HUES6 (cell line): ENCODE measurements at regions not wholly inside any gene's neighbourhood (a gene's known extent, or its start where the extent isn't known, plus 50 kb on each side); places are given as distances from the start of the nearest gene placed in this dataset.

ENCODE experiments used
- H3K27ac ChIP-seq: 2 replicates; pipeline ENCODE4 v1.7.0; 2013; ENCODE audit warnings: low read depth, mild to moderate bottlenecking, low read length, inconsistent platforms
- H3K27me3 ChIP-seq: 2 replicates; pipeline ENCODE4 v1.6.1; 2013; ENCODE audit warnings: low read length; ENCODE audit not compliant: control insufficient read depth, insufficient read depth
- H3K36me3 ChIP-seq: 2 replicates; pipeline ENCODE4 v1.6.1; 2013; ENCODE audit warnings: low read length; ENCODE audit not compliant: control insufficient read depth, insufficient read depth
- H3K4me1 ChIP-seq: 2 replicates; pipeline ENCODE4 v1.6.1; 2013; ENCODE audit warnings: low read length; ENCODE audit not compliant: control insufficient read depth, insufficient read depth
- H3K4me3 ChIP-seq: 2 replicates; pipeline ENCODE4 v1.5.1; 2013; ENCODE audit warnings: low read depth, low read length
- H3K9ac ChIP-seq: one replicate; pipeline ENCODE4 v1.6.1; 2013; ENCODE audit warnings: mild to moderate bottlenecking, low read length
- H3K9me3 ChIP-seq: 2 replicates; pipeline ENCODE4 v1.6.1; 2013; ENCODE audit warnings: low read depth, low read length; ENCODE audit not compliant: control insufficient read depth, insufficient read depth

DNA sequence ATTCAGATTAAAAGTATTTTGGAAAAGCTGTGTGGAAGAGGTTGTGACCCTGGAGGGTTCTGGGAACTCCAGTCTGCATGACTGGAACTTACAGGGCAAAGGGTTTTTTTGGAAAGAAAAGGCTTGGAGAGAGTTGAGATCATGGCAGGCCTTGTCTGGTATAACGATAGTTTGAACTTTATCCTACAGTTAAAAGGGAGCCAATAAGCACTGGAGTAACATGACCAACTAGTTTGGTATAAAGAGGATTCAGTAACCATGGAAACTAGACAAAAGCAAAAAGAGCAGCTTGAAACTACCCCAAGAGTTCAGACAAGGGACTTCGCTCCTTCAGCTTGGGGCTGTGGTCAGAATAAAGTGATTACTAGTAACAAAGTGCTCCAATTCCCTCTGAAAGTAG is 151.2 kb upstream of the TMCO5A start:
- no peaks in the 10 kb centered on the region for H3K27me3 ChIP-seq
- H3K36me3 ChIP-seq: no peaks in the 10 kb centered on the region
- no peak overlapping the region for H3K27ac ChIP-seq
- no peaks in the 10 kb centered on the region for H3K9me3 ChIP-seq
- no peak overlapping the region for H3K4me3 ChIP-seq
- H3K9ac ChIP-seq: no peak overlapping the region
- no peaks in the 10 kb centered on the region for H3K4me1 ChIP-seq

DNA sequence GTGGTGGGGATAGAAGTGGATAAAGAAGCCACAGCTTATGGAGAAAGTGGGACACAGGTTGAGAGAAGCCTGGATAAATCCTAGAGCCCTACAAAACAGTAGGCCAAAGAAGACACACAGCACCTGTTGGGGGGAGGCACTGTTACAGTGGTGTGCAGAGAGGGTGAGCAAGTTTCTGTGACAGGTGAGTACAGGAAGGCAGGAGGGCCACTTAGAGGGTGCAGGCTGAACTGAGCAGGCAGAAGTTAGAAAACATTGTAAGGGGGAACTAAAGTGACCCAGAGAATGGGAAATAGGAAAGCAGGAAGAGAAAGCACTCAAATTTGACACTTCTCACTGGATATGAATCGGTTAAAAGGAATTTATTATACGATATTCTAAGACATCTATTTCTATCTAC is 146.1 kb upstream of the TMCO5A start:
- H3K4me3 ChIP-seq: no peak overlapping the region
- H3K27ac ChIP-seq: no peak overlapping the region
- no peak overlapping the region for H3K9ac ChIP-seq

DNA sequence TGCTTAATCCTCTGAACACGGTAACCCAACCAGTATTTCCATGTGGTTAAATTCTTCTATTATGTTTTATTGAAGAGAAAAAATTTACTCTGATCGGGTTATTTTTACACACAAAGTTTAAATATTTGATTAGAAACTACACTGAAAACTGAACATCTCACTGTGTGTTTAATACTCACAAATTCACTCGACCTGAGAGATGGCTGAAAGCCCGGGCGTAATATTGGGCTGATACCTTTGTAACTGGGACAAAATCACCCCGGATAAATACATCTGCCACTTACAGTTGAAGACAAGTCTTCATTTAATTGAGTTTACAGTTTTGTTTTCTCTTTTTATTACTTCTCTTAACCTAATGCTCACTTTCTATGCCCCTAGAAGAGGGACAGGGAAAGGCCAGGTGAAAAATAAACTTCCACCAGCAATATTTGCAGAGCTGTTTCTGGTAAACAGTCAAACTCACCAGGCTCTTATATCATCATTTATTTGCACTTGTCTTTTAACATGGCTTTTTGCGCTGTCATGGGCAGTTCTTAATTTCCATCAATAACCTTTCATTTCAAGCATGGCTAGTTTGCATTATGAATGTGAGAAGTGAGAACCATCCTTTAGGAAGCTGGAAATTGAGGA is 145.6 kb upstream of the TMCO5A start:
- Histone ChIP-seq H3K36me3 (no peaks in the 10 kb centered on the region), H3K9me3 (no peaks in the 10 kb centered on the region), H3K27ac (no peak overlapping the region), H3K4me1 (no peaks in the 10 kb centered on the region), H3K4me3 (no peak overlapping the region), H3K9ac (no peak overlapping the region), H3K27me3 (no peaks in the 10 kb centered on the region)

More for the DNA sequence above, 146.1 kb upstream of the TMCO5A start:
- H3K4me1 ChIP-seq: no peaks in the 10 kb centered on the region
- no peaks in the 10 kb centered on the region for H3K36me3 ChIP-seq
- no peaks in the 10 kb centered on the region for H3K9me3 ChIP-seq
- H3K27me3 ChIP-seq: no peaks in the 10 kb centered on the region

DNA sequence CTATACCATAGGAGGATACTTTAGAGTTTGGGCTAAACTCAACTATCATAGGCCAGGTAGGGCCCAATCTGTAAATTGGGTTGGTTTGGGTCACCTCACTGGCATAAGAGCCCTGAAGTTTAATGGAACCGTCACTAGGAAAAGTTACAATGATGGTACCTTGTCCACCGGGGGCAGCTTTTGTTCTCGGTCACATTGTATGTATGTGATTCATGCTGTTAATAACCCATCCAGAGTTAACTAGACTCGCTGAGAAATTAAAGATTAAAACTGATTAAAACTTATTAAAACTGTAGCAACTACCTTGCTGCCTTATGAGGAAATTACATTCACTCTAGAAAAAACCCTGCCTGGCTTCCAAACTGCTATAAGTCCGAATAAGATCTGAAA is 145.0 kb upstream of the TMCO5A start:
- no peaks in the 10 kb centered on the region for H3K9me3 ChIP-seq
- H3K4me1 ChIP-seq: no peaks in the 10 kb centered on the region
- no peaks in the 10 kb centered on the region for H3K36me3 ChIP-seq
- no peak overlapping the region for H3K4me3 ChIP-seq
- H3K27me3 ChIP-seq: no peaks in the 10 kb centered on the region
- H3K9ac ChIP-seq: no peak overlapping the region
- H3K27ac ChIP-seq: no peak overlapping the region

DNA sequence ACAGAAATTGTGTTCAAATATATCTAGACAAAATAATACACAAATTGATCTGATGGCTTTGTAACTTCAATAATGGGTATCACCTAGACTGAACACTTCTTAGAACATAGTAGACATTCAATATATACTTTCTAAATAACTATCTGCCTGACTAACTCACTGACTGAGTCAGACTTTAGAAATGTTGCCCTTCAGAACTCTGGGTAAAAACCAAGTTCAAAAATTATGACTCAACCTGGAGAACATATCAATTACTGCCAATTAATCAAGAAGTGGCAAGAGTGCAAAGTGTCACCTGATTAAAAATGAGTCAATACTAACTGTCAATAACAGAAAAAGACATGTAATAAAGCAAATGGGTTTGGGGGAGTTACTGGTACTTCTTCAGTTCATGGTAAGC is 144.6 kb upstream of the TMCO5A start:
- Histone ChIP-seq H3K9me3 (no peaks in the 10 kb centered on the region), H3K36me3 (no peaks in the 10 kb centered on the region), H3K9ac (no peak overlapping the region), H3K27ac (no peak overlapping the region), H3K27me3 (no peaks in the 10 kb centered on the region), H3K4me1 (no peaks in the 10 kb centered on the region), H3K4me3 (no peak overlapping the region)

DNA sequence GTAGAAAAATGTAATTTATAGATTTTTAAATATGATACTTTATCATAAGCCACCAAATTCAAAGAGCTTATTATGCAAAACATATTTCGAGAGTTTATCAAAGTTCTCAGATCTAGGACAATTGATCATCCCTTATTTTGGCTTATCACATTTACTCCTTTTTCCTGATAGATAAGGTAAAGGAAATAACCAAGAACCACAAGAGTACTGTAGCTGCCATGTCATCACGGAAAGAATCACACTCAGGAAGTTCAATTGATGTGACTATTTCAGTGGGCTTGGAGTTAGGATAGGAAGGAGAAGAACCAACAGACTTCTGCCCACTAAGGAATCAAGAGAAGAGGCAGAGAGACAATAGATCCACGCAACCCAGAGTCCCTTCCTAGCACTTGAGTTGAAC is 142.7 kb upstream of the TMCO5A start:
- Histone ChIP-seq H3K36me3 (no peaks in the 10 kb centered on the region), H3K27me3 (no peaks in the 10 kb centered on the region), H3K9ac (no peak overlapping the region), H3K4me3 (no peak overlapping the region), H3K27ac (no peak overlapping the region), H3K9me3 (no peaks in the 10 kb centered on the region), H3K4me1 (peaks cover 12% of the 10 kb centered on the region)

DNA sequence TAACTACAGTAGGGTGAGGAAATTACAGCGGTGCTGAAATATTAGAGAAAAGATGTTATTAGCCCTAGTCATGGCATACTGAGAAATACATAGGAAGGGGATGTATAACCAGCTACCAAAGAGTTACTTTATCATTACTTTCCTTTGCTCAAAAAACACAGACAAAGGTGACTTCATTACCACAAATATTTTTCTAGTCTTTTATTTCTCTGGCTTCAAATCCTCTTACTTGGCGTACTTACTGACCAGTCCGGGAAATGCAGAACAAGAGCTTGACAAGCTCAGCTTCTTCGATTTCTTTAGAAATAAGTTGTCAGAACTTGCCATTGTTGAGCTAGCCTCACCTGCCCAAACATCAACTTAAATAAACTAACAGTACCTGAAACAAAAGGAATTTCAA is 142.1 kb upstream of the TMCO5A start:
- Histone ChIP-seq H3K9ac (no peak overlapping the region), H3K36me3 (no peaks in the 10 kb centered on the region), H3K4me3 (no peak overlapping the region), H3K27ac (no peak overlapping the region), H3K27me3 (no peaks in the 10 kb centered on the region), H3K4me1 (peaks cover 12% of the 10 kb centered on the region), H3K9me3 (no peaks in the 10 kb centered on the region)

DNA sequence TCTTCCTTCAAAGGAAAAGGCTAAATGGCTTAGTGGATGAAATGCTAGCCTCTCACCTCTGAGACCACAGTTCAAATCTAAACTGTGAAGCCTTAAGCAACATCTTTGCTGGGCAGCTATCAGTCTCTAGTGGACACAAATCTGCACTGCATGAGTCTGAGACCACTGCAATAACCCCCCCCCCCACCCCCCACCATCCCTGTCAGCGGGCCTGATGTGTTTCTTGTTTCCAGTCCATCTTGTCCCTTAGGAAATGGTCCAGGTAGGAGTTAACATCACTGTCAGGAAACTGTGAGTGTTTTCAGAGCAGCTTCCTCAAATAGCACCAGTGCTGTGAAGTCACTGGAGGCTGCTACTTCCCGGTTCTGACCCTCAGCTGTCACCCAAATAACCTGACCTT is 140.6 kb upstream of the TMCO5A start:
- H3K4me3 ChIP-seq: no peak overlapping the region
- H3K27me3 ChIP-seq: no peaks in the 10 kb centered on the region
- peaks cover 12% of the 10 kb centered on the region for H3K4me1 ChIP-seq
- no peak overlapping the region for H3K9ac ChIP-seq
- H3K27ac ChIP-seq: no peak overlapping the region
- no peaks in the 10 kb centered on the region for H3K36me3 ChIP-seq
- 0 out of 2 replicates have a peak, but pooled peaks cover 6% of the 10 kb centered on the region for H3K9me3 ChIP-seq

DNA sequence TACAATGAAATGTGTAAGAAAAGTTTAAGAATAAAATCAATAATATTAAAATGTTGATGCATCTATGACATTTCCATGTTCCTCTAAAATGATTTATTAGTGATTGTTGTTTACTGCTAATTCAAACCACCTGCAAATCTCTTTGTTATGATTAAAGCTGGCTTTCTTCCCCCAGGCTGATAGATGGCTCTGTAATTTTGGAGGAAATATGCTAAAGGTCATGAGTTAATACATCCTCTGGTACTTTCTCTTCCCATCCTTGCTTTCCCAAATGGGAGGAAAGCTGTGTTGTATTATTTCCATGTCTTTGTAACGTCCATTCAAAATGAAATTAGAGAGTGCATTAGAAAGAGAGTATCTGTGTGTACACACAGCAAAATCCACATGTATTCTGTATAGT is 139.5 kb upstream of the TMCO5A start:
- Histone ChIP-seq H3K9ac (no peak overlapping the region), H3K27ac (no peak overlapping the region)

DNA sequence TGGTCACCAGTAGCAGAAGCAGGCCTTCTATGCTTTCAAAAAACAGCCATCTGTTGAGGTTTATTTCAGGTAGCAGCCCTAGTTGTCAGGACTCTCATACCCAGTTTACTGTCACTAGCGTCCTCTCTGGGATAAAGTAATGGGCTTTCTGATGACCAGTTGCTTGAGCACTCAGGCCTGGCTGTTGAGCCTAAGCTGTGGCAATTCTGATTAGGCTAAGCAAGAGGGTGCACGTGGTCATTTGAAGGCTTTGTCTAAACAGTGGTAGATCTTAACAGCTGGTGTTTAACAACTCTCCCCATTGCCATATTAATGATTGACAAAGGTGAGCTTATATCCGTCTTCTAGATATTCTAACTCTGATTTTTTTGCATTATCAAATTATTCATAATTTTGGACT is 132.9 kb upstream of the TMCO5A start:
- Histone ChIP-seq H3K4me3 (no peak overlapping the region), H3K36me3 (no peaks in the 10 kb centered on the region), H3K4me1 (peaks cover 2% of the 10 kb centered on the region), H3K27me3 (no peaks in the 10 kb centered on the region), H3K9ac (no peak overlapping the region), H3K9me3 (0 out of 2 replicates have a peak, but pooled peaks cover 6% of the 10 kb centered on the region), H3K27ac (no peak overlapping the region)

More for the DNA sequence above, 139.5 kb upstream of the TMCO5A start:
- H3K4me3 ChIP-seq: no peak overlapping the region
- peaks cover 12% of the 10 kb centered on the region for H3K4me1 ChIP-seq
- H3K9me3 ChIP-seq: 0 out of 2 replicates have a peak, but pooled peaks cover 6% of the 10 kb centered on the region
- no peaks in the 10 kb centered on the region for H3K36me3 ChIP-seq
- no peaks in the 10 kb centered on the region for H3K27me3 ChIP-seq

DNA sequence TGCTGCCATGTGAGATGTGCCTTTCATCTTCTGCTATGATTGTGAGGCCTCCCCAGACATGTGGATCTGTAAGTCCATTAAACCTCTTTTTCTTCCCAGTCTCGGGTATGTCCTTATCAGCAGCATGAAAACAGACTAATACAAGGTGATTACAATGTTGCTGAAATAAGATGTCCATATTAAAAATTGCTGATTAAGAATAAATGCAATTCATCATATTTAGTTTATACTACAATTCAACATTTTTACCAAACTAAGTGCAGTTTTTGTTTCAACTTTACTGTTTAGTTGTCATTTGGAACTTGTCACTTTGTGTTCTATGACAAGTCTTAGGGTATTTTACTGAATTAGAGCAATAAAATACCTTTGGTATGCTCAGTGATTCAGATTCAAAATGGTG is 127.6 kb upstream of the TMCO5A start:
- H3K27ac ChIP-seq: no peak overlapping the region
- no peaks in the 10 kb centered on the region for H3K27me3 ChIP-seq
- no peaks in the 10 kb centered on the region for H3K4me1 ChIP-seq
- H3K9me3 ChIP-seq: no peaks in the 10 kb centered on the region
- no peaks in the 10 kb centered on the region for H3K36me3 ChIP-seq
- H3K9ac ChIP-seq: no peak overlapping the region
- H3K4me3 ChIP-seq: no peak overlapping the region

DNA sequence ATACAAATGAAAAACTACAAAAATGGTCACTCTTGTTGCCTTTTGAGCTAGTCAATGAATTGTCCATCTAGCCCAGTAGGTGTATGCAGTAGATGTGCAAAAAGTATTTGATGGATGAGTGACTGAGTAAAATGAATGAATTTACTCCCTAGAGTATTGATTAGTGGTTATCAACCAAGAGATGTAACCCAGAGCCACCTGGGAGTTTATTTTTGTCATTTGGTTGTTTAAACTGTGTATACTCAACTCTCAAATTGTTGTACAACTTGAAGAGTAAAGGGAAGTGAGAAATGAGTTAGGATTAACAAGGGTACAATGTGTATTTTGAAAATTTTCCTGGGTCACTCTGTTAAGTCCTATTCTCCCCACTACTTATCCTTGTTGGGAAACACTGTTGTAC is 124.1 kb upstream of the TMCO5A start:
- H3K27ac ChIP-seq: no peak overlapping the region
- no peaks in the 10 kb centered on the region for H3K9me3 ChIP-seq
- H3K4me1 ChIP-seq: no peaks in the 10 kb centered on the region
- H3K36me3 ChIP-seq: no peaks in the 10 kb centered on the region
- H3K9ac ChIP-seq: no peak overlapping the region
- no peaks in the 10 kb centered on the region for H3K27me3 ChIP-seq
- no peak overlapping the region for H3K4me3 ChIP-seq
